GM12878 (cell line): ENCODE measurements at regions not wholly inside any gene's neighbourhood (a gene's known extent, or its start where the extent isn't known, plus 50 kb on each side); places are given as distances from the start of the nearest gene placed in this dataset.
"Not testable (repeated sequence)": the region's sequence is repeated elsewhere in the genome, so short reads cannot be mapped to it uniquely, and the experiment has no call there.

Experiments
- NFYB ChIP-seq: IDR thresholded peaks from 2 replicates; pipeline ENCODE4 v1.6.1; 2011; ENCODE audit warnings: low read depth, mild to moderate bottlenecking, low read length, improper control_type of control experiment, moderate library complexity; ENCODE audit not compliant: insufficient read depth
- ZBTB40 ChIP-seq: fragments of 450-650 bp; IDR thresholded peaks from 2 replicates; pipeline ENCODE4 v1.6.1; 2016; ENCODE audit warnings: mild to moderate bottlenecking, moderate library complexity, borderline replicate concordance

GRCh38 chr7:78862-79261, 113.5 kb upstream of the FAM20C start:
- not testable (repeated sequence) for TF ChIP-seq NFYB, ZBTB40
